T-helper 1 cell treated with Interleukin-12 subunit alpha and Interleukin-12 subunit beta and Interleukin-4 antibody, amounts not matched to agents 30 μg/mL and 1 μg/mL, for 36 hours (primary cell): ENCODE measurements at regions not wholly inside any gene's neighbourhood (a gene's known extent, or its start where the extent isn't known, plus 50 kb on each side); places are given as distances from the start of the nearest gene placed in this dataset.

Experiments
- H3K27ac Mint-ChIP-seq: one replicate; pipeline ENCODE4 v1.8.0; 2021; ENCODE audit warnings: mild to moderate bottlenecking, mixed read lengths
- H3K27me3 Mint-ChIP-seq: one replicate; pipeline ENCODE4 v1.8.0; 2021; ENCODE audit warnings: low read depth, mixed read lengths
- H3K36me3 Mint-ChIP-seq: one replicate; pipeline ENCODE4 v1.8.0; 2021; ENCODE audit warnings: low read depth, mixed read lengths
- H3K4me1 Mint-ChIP-seq: one replicate; pipeline ENCODE4 v1.8.0; 2021; ENCODE audit warnings: low read depth, mixed read lengths
- H3K4me3 Mint-ChIP-seq: one replicate; pipeline ENCODE4 v1.8.0; 2021; ENCODE audit warnings: mild to moderate bottlenecking, moderate library complexity, mixed read lengths
- H3K9me3 Mint-ChIP-seq: one replicate; pipeline ENCODE4 v1.8.0; 2021; ENCODE audit warnings: mixed read lengths

- peaks cover 5% of the 10 kb centered on the region for H3K9me3 Mint-ChIP-seq
- H3K27ac Mint-ChIP-seq, result no peak overlapping the region
- H3K4me3 Mint-ChIP-seq, result no peak overlapping the region
- H3K36me3 Mint-ChIP-seq, result no peaks in the 10 kb centered on the region
- peaks cover 15% of the 10 kb centered on the region for H3K27me3 Mint-ChIP-seq
- no peaks in the 10 kb centered on the region for H3K4me1 Mint-ChIP-seq
Observed at GRCh38 chr20:59495894-59496510, 108.3 kb upstream of the PHACTR3 start.

DNA sequence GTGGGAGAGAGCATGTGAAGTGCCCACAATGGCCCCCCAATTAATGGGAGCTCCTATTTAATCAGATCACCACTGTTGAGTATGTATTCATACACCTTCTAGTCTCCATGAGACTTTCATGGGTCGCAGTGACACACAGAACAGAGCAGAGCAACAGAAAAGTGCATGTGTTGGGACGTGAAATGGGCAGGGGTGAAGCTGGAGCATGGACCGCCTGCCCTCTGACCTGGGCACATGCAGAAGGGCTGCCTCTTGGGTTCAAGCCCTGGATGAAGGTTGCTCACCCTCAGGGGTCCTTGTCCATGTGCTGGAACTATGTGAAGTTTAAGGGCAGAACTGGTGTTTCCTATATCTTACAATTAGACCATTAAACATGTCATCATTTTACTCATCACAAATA, 106.0 kb upstream of the PHACTR3 start:
- no peak overlapping the region for H3K4me3 Mint-ChIP-seq
- no peaks in the 10 kb centered on the region for H3K4me1 Mint-ChIP-seq
- H3K27ac Mint-ChIP-seq, result no peak overlapping the region
- no peaks in the 10 kb centered on the region for H3K36me3 Mint-ChIP-seq
- peaks cover 5% of the 10 kb centered on the region for H3K9me3 Mint-ChIP-seq
- peaks cover 15% of the 10 kb centered on the region for H3K27me3 Mint-ChIP-seq

GRCh38 chr20:59499863-59500262, 104.5 kb upstream of the PHACTR3 start:
- Mint-ChIP-seq H3K4me1 (no peaks in the 10 kb centered on the region), H3K4me3 (no peak overlapping the region), H3K27me3 (peaks cover 13% of the 10 kb centered on the region), H3K9me3 (peaks cover 5% of the 10 kb centered on the region), H3K27ac (no peak overlapping the region), H3K36me3 (no peaks in the 10 kb centered on the region)

DNA sequence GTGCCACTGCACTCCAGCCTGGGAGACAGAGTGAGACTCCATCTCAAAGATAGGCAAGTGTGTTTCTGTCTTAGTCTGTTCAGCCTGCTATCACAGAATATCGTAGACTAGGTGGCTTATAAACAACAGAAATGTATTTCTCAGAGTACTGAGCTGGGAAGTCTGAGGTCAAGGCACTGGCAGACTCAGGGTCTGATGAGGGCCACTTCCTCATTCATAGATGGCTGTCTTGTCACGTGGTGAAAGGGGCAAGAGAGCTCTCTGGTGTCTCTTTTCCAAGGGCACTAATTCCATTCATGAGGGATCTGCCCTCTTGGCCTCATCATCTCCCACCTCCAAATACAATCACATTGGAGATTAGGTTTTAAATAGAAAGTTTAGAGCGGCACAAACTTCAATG, 95.6 kb upstream of the PHACTR3 start:
- Mint-ChIP-seq H3K4me1 (no peaks in the 10 kb centered on the region), H3K36me3 (no peaks in the 10 kb centered on the region), H3K27ac (no peak overlapping the region), H3K27me3 (peaks cover 7% of the 10 kb centered on the region), H3K4me3 (no peak overlapping the region), H3K9me3 (no peaks in the 10 kb centered on the region)

DNA sequence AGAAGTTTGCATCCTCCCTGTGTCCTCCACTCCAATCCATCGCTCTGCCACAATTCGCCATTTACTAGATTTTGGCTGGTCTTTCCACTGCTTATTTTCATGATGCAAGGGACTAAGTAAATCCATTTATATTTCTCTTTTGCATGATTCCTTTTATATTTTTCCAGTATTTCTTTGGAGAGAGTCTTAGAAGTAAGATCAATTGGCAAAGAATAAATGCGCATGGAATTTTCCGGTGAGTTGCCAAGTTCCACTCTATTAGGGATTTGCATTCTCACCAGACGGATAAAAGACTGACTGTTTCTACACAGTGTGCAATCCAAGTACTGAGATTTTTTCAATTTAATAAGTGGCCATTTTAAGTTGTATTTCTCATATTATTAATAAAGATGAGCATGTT, 91.7 kb upstream of the PHACTR3 start:
- H3K4me1 Mint-ChIP-seq, result no peaks in the 10 kb centered on the region
- no peaks in the 10 kb centered on the region for H3K9me3 Mint-ChIP-seq
- no peak overlapping the region for H3K27ac Mint-ChIP-seq
- peaks cover 32% of the 10 kb centered on the region for H3K27me3 Mint-ChIP-seq
- no peaks in the 10 kb centered on the region for H3K36me3 Mint-ChIP-seq
- H3K4me3 Mint-ChIP-seq, result no peak overlapping the region

DNA sequence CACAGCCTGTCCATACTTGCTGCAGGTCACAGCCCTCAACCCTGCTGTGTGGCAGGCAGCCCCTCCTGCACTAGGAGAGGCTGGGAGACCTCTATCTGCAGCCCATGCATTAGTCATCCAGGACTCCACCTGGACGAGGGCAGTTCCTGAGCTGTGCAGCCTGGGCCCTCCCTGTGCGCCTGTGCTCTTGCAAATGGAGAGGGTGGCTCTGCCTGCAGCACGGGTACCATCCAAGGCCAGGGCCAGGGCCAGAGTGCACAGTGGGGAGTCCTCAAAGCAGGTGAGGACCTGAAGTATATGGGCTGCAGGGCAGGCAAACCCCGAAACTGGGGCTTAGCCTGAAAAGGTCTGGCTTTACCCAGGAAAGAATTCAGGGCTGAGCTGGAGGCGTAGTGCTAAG, 89.8 kb upstream of the PHACTR3 start:
- Mint-ChIP-seq H3K4me1 (no peaks in the 10 kb centered on the region), H3K9me3 (no peaks in the 10 kb centered on the region), H3K27me3 (peaks cover 36% of the 10 kb centered on the region)

GRCh38 chr20:59515013-59515905, 89.1 kb upstream of the PHACTR3 start:
- Mint-ChIP-seq H3K9me3 (no peaks in the 10 kb centered on the region), H3K4me3 (no peak overlapping the region), H3K36me3 (no peaks in the 10 kb centered on the region), H3K4me1 (no peaks in the 10 kb centered on the region), H3K27me3 (peaks cover 36% of the 10 kb centered on the region), H3K27ac (no peak overlapping the region)

More for the DNA sequence above, 89.8 kb upstream of the PHACTR3 start:
- Mint-ChIP-seq H3K4me3 (no peak overlapping the region), H3K27ac (no peak overlapping the region), H3K36me3 (no peaks in the 10 kb centered on the region)

DNA sequence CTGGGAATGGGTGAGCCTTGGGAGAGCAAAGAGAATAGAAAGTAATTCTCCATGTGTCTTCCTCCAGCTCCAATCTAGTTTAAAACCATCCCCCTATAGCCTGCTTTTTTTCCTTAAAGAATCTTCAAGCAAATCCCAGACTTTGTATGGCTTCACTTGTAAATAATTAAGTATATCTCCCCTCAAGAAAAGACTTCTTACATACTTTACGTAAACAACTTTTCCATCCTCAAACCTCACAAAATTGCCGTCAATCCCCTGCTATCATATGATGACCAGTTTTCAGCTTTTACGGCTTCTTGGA, 88.5 kb upstream of the PHACTR3 start:
- Mint-ChIP-seq H3K27ac (no peak overlapping the region), H3K9me3 (no peaks in the 10 kb centered on the region), H3K27me3 (peaks cover 36% of the 10 kb centered on the region), H3K4me1 (no peaks in the 10 kb centered on the region), H3K4me3 (no peak overlapping the region), H3K36me3 (no peaks in the 10 kb centered on the region)

GRCh38 chr20:59518881-59519706, 85.2 kb upstream of the PHACTR3 start:
- H3K27me3 Mint-ChIP-seq, result peaks cover 48% of the 10 kb centered on the region
- H3K4me3 Mint-ChIP-seq, result no peak overlapping the region
- no peak overlapping the region for H3K27ac Mint-ChIP-seq
- H3K36me3 Mint-ChIP-seq, result no peaks in the 10 kb centered on the region
- no peaks in the 10 kb centered on the region for H3K9me3 Mint-ChIP-seq
- no peaks in the 10 kb centered on the region for H3K4me1 Mint-ChIP-seq

GRCh38 chr20:59519707-59520014, 84.7 kb upstream of the PHACTR3 start:
- H3K27ac Mint-ChIP-seq, result no peak overlapping the region
- no peaks in the 10 kb centered on the region for H3K9me3 Mint-ChIP-seq
- H3K4me1 Mint-ChIP-seq, result no peaks in the 10 kb centered on the region
- no peak overlapping the region for H3K4me3 Mint-ChIP-seq
- H3K27me3 Mint-ChIP-seq, result peaks cover 53% of the 10 kb centered on the region
- no peaks in the 10 kb centered on the region for H3K36me3 Mint-ChIP-seq

- no peaks in the 10 kb centered on the region for H3K4me1 Mint-ChIP-seq
- H3K27me3 Mint-ChIP-seq, result peaks cover 54% of the 10 kb centered on the region
- H3K4me3 Mint-ChIP-seq, result no peak overlapping the region
- no peaks in the 10 kb centered on the region for H3K9me3 Mint-ChIP-seq
- H3K36me3 Mint-ChIP-seq, result no peaks in the 10 kb centered on the region
- no peak overlapping the region for H3K27ac Mint-ChIP-seq
Observed at GRCh38 chr20:59520814-59521213, 83.5 kb upstream of the PHACTR3 start.

GRCh38 chr20:59525500-59526241, 78.7 kb upstream of the PHACTR3 start:
- Mint-ChIP-seq H3K4me1 (no peaks in the 10 kb centered on the region), H3K9me3 (no peaks in the 10 kb centered on the region), H3K27me3 (peaks cover 52% of the 10 kb centered on the region), H3K27ac (no peak overlapping the region), H3K36me3 (no peaks in the 10 kb centered on the region), H3K4me3 (no peak overlapping the region)

- Mint-ChIP-seq H3K9me3 (peaks cover 5% of the 10 kb centered on the region), H3K4me3 (no peak overlapping the region), H3K27me3 (peaks cover 52% of the 10 kb centered on the region), H3K4me1 (no peaks in the 10 kb centered on the region), H3K36me3 (no peaks in the 10 kb centered on the region), H3K27ac (no peak overlapping the region)
Observed at GRCh38 chr20:59526242-59527225, 77.8 kb upstream of the PHACTR3 start.
